ENCODE measurements at regions not wholly inside any gene's neighbourhood (a gene's known extent, or its start where the extent isn't known, plus 50 kb on each side); places are given as distances from the start of the nearest gene placed in this dataset.

GRCh38 chr9:1960342-1961042, 54.7 kb upstream of the SMARCA2 start:
- DNase-seq (ENCODE audit: low read depth in 2 of 2) = no peak

- DNase-seq (ENCODE audit: low read depth in 2 of 2) = no peak
These were observed 53.0 kb upstream of the SMARCA2 start for GRCh38 chr9:1962122-1962521.

GRCh38 chr9:1962588-1963106, 52.5 kb upstream of the SMARCA2 start:
- no peak for DNase-seq (ENCODE audit: low read depth in 2 of 2)

- DNase-seq (ENCODE audit: low read depth in 2 of 2) = no peak
These were observed 51.1 kb upstream of the SMARCA2 start for GRCh38 chr9:1964093-1964492.

Data from stimulated activated CD4-positive, alpha-beta T cell treated with anti-CD3 and anti-CD28 coated beads, Interleukin-15, amount 100 ng/mL, for 48 hours (primary cell).